AG10803 (cell line): ENCODE measurements at regions not wholly inside any gene's neighbourhood (a gene's known extent, or its start where the extent isn't known, plus 50 kb on each side); places are given as distances from the start of the nearest gene placed in this dataset.
"Not testable (repeated sequence)": the region's sequence is repeated elsewhere in the genome, so short reads cannot be mapped to it uniquely, and the experiment has no call there.

Experiments used
- DNase-seq: peaks from one replicate; pipeline ENCODE4 v3.0.0; 2010; ENCODE audit warnings: low read depth
- H3K4me3 ChIP-seq: 2 replicates; pipeline ENCODE4 v1.5.1; 2011; ENCODE audit warnings: mild to moderate bottlenecking, low read length, control low read depth
- CTCF ChIP-seq: conservative IDR thresholded peaks from 2 replicates; pipeline ENCODE4 v1.5.1; 2011; ENCODE audit warnings: mild to moderate bottlenecking, low read length, control low read depth, inconsistent platforms

GRCh38 chr2:17460371-17461086 lies 57.7 kb downstream of the RAD51AP2 start:
- no peak overlapping the region for H3K4me3 ChIP-seq
- no peak for TF ChIP-seq CTCF
- DNase-seq, result no peak

GRCh38 chr2:17455343-17455742 lies 62.9 kb downstream of the RAD51AP2 start:
- no peak overlapping the region for H3K4me3 ChIP-seq
- DNase-seq, result no peak
- TF ChIP-seq CTCF, result no peak

GRCh38 chr2:17446191-17446590 lies 72.0 kb downstream of the RAD51AP2 start:
- DNase-seq, H3K4me3 ChIP-seq: not testable (repeated sequence)

- H3K4me3 ChIP-seq, result no peak overlapping the region
- DNase-seq, result no peak
- no peak for TF ChIP-seq CTCF
Measured at GRCh38 chr2:17445744-17446143, 72.5 kb downstream of the RAD51AP2 start.

- no peak for TF ChIP-seq CTCF
- DNase-seq, result no peak
- no peak overlapping the region for H3K4me3 ChIP-seq
Measured at GRCh38 chr2:17442334-17442733, 75.9 kb downstream of the RAD51AP2 start.

- no peak for TF ChIP-seq CTCF
- no peak for DNase-seq
- no peak overlapping the region for H3K4me3 ChIP-seq
Measured at GRCh38 chr2:17441790-17442189, 76.5 kb downstream of the RAD51AP2 start.

GRCh38 chr2:17441055-17441771 lies 77.0 kb downstream of the RAD51AP2 start:
- DNase-seq, result no peak
- no peak overlapping the region for H3K4me3 ChIP-seq
- TF ChIP-seq CTCF, result no peak
